ENCODE measurements at regions not wholly inside any gene's neighbourhood (a gene's known extent, or its start where the extent isn't known, plus 50 kb on each side); places are given as distances from the start of the nearest gene placed in this dataset.

DNA sequence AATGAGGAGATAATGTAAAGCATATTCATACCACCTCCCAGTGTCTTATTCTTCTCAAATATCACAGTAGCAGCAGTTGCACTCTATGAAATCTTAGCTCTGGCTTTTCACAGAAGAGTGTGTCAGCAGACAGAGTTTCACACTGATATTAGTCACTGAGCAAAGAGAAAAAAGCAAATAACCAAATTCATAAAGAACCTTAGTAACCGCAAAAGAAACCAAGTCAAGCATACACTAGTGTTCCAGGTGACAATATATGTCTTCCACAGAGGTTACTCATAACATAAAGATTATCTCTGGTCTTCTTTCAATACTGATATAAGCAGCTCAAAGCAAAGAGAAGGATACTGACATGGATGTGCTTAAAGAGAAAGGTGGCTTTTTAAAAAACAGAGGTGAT is 181.7 kb upstream of the EDNRA start:
- DNase-seq: no peak
- TF ChIP-seq POLR2A (IDR thresholded peaks at IDR 0.05; ENCODE audit: low read length) (no peak), GATA1 (IDR thresholded peaks at IDR 0.05; ENCODE audit: low read depth, low read length) (no peak)

DNA sequence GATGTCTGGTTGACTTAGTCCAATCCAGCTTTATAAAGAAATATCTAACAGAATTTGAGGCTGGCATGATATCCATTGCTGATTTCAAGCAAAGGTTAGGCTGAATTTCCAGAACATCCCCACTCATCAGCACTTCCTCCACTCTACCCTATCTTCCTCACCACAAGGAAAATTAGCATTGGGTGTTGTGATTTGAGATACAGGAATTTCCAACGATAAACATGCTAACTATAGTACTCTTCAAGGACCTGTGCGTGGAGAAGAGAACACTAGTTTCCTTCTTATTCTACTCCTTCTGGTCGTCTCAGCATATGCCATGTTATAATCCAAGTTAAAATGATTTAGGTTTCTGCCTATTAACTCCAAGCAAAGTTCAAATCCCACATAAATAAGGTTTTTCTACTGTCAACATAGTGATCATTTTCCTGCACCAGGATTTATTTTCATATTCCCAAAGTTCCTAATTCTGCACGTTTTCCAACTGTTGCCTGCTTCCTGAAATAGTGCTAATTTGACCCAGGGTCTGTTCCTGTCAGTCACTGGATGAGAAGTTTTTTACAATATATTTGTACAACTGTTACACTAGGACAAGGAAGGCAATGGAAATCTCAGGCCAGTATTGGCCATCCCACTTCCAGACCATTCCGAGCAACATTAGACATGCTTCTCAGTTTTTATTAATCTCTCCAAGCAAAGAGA is 177.6 kb upstream of the EDNRA start:
- TF ChIP-seq GATA1 (IDR thresholded peaks at IDR 0.05; ENCODE audit: low read depth, low read length) (no peak), POLR2A (IDR thresholded peaks at IDR 0.05; ENCODE audit: low read length) (no peak)
- DNase-seq: no peak

DNA sequence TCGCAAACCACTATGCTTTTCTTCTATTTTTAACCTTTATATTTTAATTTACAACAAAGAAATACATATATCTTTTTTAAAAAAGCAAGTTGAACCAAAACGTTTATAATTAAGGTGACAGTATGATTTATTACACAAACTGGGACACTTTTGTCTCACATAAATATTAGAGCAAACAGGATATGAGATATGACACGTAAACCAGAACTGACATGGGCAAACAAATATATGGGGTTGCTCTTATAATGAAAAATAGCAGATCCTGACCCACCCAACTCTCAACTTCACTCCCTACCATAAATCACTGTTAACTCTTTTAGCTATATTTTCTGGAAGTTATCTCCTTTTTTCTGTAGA is 177.0 kb upstream of the EDNRA start:
- DNase-seq: no peak
- no peak for TF ChIP-seq POLR2A (IDR thresholded peaks at IDR 0.05; ENCODE audit: low read length)
- TF ChIP-seq GATA1 (IDR thresholded peaks at IDR 0.05; ENCODE audit: low read depth, low read length): no peak

DNA sequence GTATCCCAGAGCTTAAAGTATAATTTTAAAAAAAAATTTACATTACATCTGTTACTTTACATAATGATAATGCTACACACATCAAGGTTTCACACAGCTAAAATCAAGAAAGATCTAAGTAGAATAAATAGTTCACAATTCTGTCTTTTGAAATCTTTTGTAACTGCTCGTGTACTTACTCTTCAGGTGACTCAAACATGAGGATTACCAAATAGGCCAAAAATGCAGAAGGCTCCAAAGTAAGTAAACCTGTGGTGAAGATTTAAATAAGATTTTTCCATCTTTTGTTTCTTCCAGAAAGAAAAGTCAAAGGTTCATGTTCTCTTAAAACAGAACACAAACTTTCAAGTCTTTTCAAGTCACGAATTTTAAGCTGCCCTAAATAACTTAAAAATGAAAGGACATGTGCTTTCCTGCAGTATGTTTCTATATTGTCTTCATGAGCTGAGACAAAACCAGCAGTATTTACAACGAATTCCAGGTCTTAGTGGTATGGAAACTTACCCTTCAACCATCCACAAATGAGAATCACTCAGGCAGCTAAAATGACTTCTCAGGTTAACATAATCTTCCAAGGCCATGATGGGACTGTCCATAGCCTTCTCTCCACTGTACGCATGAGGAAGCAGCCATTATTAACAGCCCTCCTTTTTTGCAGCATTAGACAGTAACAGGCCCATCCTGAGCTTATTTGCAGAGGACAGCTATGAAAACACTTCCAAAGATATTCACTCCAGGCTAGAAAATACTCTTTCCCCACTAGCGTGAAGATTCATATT is 172.8 kb upstream of the EDNRA start:
- TF ChIP-seq GATA1 (IDR thresholded peaks at IDR 0.05; ENCODE audit: low read depth, low read length) (no peak), POLR2A (IDR thresholded peaks at IDR 0.05; ENCODE audit: low read length) (no peak)
- DNase-seq: no peak

DNA sequence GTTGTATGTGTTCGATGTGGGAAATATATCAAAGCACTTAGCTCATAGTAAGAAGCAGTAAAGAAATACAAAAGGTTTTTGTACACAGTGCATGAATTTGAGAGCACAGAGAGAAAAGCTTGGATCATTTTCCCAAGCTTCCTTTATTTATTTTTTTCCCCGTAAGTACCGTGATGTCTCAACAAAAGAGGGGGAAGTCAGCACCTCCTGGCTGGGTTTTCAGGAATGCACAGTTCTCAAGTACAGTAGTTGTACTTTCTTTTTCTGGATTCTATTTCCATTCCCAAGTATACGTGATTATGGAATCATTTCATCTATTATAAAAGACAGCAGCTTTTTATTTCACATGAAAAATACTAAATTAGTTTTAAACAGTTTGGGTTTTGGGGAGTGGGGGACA is 171.5 kb upstream of the EDNRA start:
- no peak for TF ChIP-seq POLR2A (IDR thresholded peaks at IDR 0.05; ENCODE audit: low read length)
- no peak for TF ChIP-seq GATA1 (IDR thresholded peaks at IDR 0.05; ENCODE audit: low read depth, low read length)
- no peak for DNase-seq

DNA sequence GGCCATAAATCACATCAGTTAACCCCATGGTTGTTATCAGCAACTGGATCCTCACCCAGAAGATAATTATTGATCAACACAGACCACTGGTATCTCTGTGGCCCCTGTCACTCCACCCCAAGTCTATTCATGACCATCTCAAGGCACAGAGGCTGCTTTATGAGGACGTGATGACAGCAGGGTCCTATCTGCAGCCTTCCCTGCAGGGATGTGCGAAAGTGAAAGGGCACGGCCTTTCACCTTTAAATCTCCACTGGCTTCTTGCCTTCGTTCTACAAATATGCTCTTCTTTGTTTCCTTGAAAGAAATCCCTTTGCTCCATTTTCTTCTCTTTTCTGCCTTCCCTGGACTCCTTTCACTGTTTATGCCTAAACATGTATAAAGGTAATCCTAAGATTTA is 170.6 kb upstream of the EDNRA start:
- TF ChIP-seq POLR2A (IDR thresholded peaks at IDR 0.05; ENCODE audit: low read length): no peak
- no peak for TF ChIP-seq GATA1 (IDR thresholded peaks at IDR 0.05; ENCODE audit: low read depth, low read length)
- no peak for DNase-seq

DNA sequence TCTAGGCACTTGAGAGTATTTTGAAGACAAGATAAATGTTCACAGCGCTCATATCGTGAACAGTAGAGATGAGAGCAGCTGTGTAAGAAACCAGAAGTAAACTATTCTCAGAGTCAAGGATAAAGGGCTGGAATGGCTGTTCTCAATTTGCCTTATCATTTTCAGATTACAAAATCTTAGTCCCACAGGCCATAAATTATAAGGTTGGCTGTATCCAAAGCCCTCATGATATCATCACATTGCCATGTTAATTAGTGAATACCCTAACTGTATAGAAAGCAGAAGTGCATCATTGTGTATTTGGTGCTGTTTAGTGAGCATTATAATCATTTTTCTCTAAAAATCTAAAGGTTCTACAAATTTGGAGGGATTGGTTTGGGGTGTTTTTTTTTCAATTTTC is 168.9 kb upstream of the EDNRA start:
- TF ChIP-seq GATA1 (IDR thresholded peaks at IDR 0.05; ENCODE audit: low read depth, low read length) (no peak), POLR2A (IDR thresholded peaks at IDR 0.05; ENCODE audit: low read length) (no peak)
- DNase-seq: no peak

DNA sequence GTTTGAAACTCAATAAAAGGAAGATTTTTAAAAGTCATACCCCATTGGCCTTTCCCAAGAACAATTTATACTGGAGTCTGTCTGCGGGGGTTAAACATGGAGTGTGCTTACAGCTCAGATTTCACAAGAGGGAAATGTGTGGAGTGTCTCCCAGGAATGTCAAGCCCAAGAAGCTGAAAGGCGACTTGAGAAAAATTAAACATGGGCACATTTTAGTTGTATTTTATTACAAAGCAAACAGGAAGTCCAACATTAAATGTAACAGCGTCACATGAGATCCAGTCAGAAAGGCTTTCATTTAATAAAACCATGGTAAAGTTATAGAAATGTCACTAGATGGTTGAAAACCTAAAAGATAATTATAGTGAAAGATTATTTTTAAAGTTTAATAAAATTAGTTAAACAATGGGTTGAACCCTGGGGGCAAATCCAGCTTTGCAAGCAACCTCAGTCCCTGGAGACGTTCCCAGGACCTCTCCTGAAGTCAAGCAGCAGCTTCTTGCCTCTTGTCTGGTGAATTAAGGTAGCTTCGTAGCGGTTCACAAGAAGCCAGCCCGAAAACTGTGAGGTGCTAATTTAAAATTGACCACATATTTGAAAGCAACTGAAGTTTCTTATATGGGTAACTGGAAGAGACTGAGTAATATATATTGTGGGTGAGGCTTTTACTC is 168.4 kb upstream of the EDNRA start:
- no peak for TF ChIP-seq POLR2A (IDR thresholded peaks at IDR 0.05; ENCODE audit: low read length)
- no peak for TF ChIP-seq GATA1 (IDR thresholded peaks at IDR 0.05; ENCODE audit: low read depth, low read length)
- no peak for DNase-seq

DNA sequence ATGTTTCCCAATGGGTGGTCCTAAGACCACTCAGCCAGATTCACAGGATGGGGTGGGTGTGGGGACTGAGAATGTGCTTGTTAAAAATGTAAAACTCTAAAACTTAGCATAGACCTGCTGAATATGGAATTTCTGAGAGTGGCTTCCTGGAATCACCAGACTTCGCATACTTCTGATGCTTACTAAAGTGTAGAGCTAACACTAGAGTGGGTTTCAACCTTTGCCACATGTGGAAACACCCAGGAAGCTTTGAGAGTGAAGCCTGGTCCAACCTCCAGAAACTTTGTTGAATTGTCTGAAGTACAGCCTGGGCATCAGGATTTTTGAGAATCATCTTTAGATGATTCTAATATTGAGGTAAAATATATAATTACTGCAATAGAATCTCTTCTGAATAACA is 167.8 kb upstream of the EDNRA start:
- no peak for DNase-seq
- no peak for TF ChIP-seq GATA1 (IDR thresholded peaks at IDR 0.05; ENCODE audit: low read depth, low read length)
- TF ChIP-seq POLR2A (IDR thresholded peaks at IDR 0.05; ENCODE audit: low read length): no peak

DNA sequence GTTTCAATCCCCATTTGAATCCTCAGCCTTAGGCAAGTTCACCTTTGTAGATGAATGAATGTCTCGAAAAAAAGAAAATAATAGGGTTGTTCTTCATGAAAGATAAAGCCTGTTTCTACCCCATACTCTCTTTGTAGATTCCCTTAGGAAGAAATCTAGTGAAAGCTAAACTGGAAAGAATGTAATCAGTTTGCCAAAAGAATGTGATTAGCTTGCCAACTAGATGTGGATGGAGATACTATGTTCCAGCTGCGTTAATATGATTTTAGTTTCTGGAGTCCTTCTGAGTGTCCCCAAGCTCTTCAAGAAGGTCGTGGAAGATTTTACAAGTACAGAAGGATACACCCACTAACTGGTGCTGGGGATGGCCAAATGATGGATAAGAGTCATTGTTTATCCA is 162.3 kb upstream of the EDNRA start:
- no peak for DNase-seq
- TF ChIP-seq GATA1 (IDR thresholded peaks at IDR 0.05; ENCODE audit: low read depth, low read length) (no peak), POLR2A (IDR thresholded peaks at IDR 0.05; ENCODE audit: low read length) (no peak)

DNA sequence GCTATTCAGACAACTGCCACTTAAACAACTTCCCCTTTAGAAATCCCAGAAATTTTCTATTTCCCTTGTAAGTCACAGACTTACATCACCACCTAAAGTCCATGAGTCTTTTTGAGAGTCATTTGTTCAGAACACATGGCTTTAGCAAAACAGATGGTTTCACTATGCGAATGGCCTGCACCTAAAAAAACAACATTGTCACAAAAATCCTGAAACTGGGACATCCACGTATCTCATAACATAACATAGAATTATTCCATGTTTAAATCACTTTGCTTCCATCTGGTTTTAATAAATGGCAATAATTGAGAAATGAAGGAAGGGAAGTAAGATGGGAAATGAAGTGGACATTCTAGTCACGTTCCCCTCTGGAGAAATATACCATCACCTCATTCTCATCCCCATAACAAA is 155.3 kb upstream of the EDNRA start:
- DNase-seq: no peak
- TF ChIP-seq GATA1 (IDR thresholded peaks at IDR 0.05; ENCODE audit: low read depth, low read length): no peak
- no peak for TF ChIP-seq POLR2A (IDR thresholded peaks at IDR 0.05; ENCODE audit: low read length)

DNA sequence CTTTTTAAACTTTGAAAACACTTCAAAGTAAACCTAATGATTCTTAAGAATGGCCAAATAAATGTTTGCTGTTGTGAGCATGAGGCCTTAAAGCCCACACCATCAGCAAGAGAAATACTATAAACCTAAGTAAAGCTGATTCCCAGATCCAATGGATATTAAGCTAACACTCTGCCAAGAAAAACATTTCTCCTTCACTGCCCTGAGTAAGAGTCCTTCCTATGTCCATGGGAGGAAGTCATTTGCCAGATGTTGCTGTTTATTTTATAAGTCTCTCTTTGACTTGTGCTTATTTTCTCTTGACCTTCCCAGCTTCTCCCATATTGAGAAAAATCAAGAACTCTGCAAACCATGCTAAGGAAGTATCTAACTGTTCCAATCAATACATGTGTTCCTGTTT is 154.3 kb upstream of the EDNRA start:
- DNase-seq: no peak
- TF ChIP-seq POLR2A (IDR thresholded peaks at IDR 0.05; ENCODE audit: low read length) (no peak), GATA1 (IDR thresholded peaks at IDR 0.05; ENCODE audit: low read depth, low read length) (no peak)

DNA sequence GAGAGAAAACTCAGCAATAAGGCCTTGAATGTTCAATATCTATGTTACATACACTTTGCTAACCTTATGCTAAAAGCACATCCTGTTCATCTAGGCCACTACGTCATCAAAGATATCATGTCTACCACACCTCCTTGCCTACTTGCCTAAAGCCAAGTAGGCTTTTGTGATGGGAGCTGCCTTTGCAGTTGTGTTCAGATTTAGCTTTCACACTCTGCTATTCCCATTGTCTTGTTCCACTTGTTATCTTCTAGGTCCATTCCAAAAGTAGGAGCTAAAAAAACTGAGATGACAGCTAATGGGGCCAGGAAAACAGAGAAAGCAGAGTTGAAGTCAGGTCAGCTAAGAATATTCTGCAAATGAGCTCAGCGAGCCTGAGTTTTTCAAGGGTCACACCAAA is 153.6 kb upstream of the EDNRA start:
- no peak for DNase-seq
- TF ChIP-seq POLR2A (IDR thresholded peaks at IDR 0.05; ENCODE audit: low read length) (no peak), GATA1 (IDR thresholded peaks at IDR 0.05; ENCODE audit: low read depth, low read length) (no peak)

DNA sequence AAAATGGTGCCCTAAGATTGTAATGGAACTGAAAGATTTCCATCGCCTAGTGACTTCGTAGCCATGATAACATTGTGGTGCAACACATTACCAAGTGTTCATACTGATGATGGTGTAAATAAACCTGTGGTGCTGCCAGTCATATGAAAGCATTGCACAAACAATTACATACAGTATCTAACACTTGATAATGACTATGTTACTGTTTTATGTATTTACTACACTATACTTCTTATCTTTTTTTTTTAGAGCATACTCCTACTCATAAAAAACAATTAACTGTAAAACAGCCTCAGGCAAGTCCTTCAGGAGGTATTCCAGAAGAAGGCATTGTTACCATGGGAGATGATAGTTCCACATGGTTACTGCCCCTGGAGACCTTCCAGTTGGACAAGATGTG is 152.7 kb upstream of the EDNRA start:
- no peak for TF ChIP-seq GATA1 (IDR thresholded peaks at IDR 0.05; ENCODE audit: low read depth, low read length)
- TF ChIP-seq POLR2A (IDR thresholded peaks at IDR 0.05; ENCODE audit: low read length): no peak
- DNase-seq: no peak

Data from erythroblast (primary cell).